K562 (cell line): ENCODE measurements at regions not wholly inside any gene's neighbourhood (a gene's known extent, or its start where the extent isn't known, plus 50 kb on each side); places are given as distances from the start of the nearest gene placed in this dataset.

Experiments
- ATF1 ChIP-seq, 2 experiments: fragments of 450-650 bp in 1 of 2; IDR thresholded peaks; 2 replicates each; pipeline ENCODE4 v1.6.1; 2016; ENCODE audit warnings: missing compliant biosample characterization in 1 of 2, missing genetic modification characterization in 1 of 2
- CEBPB ChIP-seq: fragments of 450-650 bp; IDR thresholded peaks from 2 replicates; pipeline ENCODE4 v1.6.1; 2016; ENCODE audit warnings: missing genetic modification characterization, missing compliant biosample characterization
- CTCF ChIP-seq, 3 experiments: IDR thresholded peaks in 2 of 3; conservative IDR thresholded peaks in 1 of 3; 2 replicates each; pipeline ENCODE4 v1.5.1; 2011 to 2012; ENCODE audit warnings: low read length in 3 of 3, mild to moderate bottlenecking in 3 of 3, control low read depth in 2 of 3, improper control_type of control experiment in 1 of 3, inconsistent platforms in 1 of 3, low read depth in 1 of 3, mixed read lengths in 1 of 3, moderate library complexity in 1 of 3; ENCODE audit not compliant: insufficient read depth in 2 of 3
- EGR1 ChIP-seq: fragments of 450-650 bp; conservative IDR thresholded peaks from 2 replicates; pipeline ENCODE4 v1.6.1; 2017; ENCODE audit warnings: mild to moderate bottlenecking
- EP300 ChIP-seq: IDR thresholded peaks from 2 replicates; pipeline ENCODE4 v1.6.1; 2012; ENCODE audit warnings: low read length, improper control_type of control experiment
- HBP1 ChIP-seq: fragments of 450-650 bp; formaldehyde crosslinking; IDR thresholded peaks from 2 replicates; pipeline ENCODE4 v1.4.0; 2022; ENCODE audit warnings: missing genetic modification characterization
- KDM1A ChIP-seq, 2 experiments: fragments of 450-650 bp; IDR thresholded peaks; 2 replicates each; pipeline ENCODE4 v1.6.1; 2016; ENCODE audit warnings: mild to moderate bottlenecking in 2 of 2
- NBN ChIP-seq: fragments of 450-650 bp; IDR thresholded peaks from 2 replicates; pipeline ENCODE4 v1.6.1; 2016; ENCODE audit warnings: low read depth, mild to moderate bottlenecking
- NFIC ChIP-seq: fragments of 450-650 bp; IDR thresholded peaks from 2 replicates; pipeline ENCODE4 v1.6.1; 2017; ENCODE audit warnings: mild to moderate bottlenecking, inconsistent platforms
- POLR2AphosphoS5 ChIP-seq: IDR thresholded peaks from 2 replicates; pipeline ENCODE4 v1.6.1; 2011; ENCODE audit warnings: mild to moderate bottlenecking, low read depth, low read length, moderate library complexity; ENCODE audit not compliant: control insufficient read depth, insufficient read depth
- RBFOX2 ChIP-seq: fragments of 200-400 bp; formaldehyde crosslinking; IDR thresholded peaks from 2 replicates; pipeline ENCODE4 v1.6.1; 2017; ENCODE audit warnings: low read depth, mild to moderate bottlenecking, low read length, moderate library complexity
- SIN3A ChIP-seq, 2 experiments: fragments of 150-350 bp in 1 of 2; IDR thresholded peaks; 2 replicates each; pipeline ENCODE4 v1.6.1; 2011 to 2016; ENCODE audit warnings: borderline replicate concordance in 2 of 2, low read depth in 2 of 2, low read length in 2 of 2, mild to moderate bottlenecking in 2 of 2, moderate library complexity in 2 of 2; ENCODE audit not compliant: control insufficient read depth in 1 of 2
- TARDBP ChIP-seq: fragments of 450-650 bp; IDR thresholded peaks from 2 replicates; pipeline ENCODE4 v1.6.1; 2016
- TRIM25 ChIP-seq: fragments of 450-650 bp; IDR thresholded peaks from 2 replicates; pipeline ENCODE4 v1.7.0; 2016; ENCODE audit warnings: borderline replicate concordance

GRCh38 chr7:98509836-98510235 lies 107.2 kb upstream of the NPTX2 start:
- no peak for TF ChIP-seq POLR2AphosphoS5
- TF ChIP-seq NBN: no peak
- TF ChIP-seq NFIC: no peak
- TF ChIP-seq CEBPB (tag): no peak
- TF ChIP-seq TRIM25: no peak
- no peak for TF ChIP-seq SIN3A (IDR thresholded peaks at IDR 0.05; ENCODE audit: borderline replicate concordance in 2 of 2, control insufficient read depth in 1 of 2, low read depth in 2 of 2, low read length in 2 of 2)
- no peak for TF ChIP-seq CTCF (IDR thresholded peaks at IDR 0.05 in 2 of 3, conservative IDR thresholded peaks at IDR 0.05 in 1 of 3; ENCODE audit: insufficient read depth in 2 of 3, low read depth in 1 of 3, low read length in 3 of 3)
- no peak for TF ChIP-seq RBFOX2
- TF ChIP-seq TARDBP: no peak
- no peak for TF ChIP-seq HBP1 (CRISPR knock-in tag)
- no peak for TF ChIP-seq KDM1A (IDR thresholded peaks at IDR 0.05)
- no peak for TF ChIP-seq EGR1
- no peak for TF ChIP-seq EP300
- TF ChIP-seq ATF1 (CRISPR knock-in tag; IDR thresholded peaks at IDR 0.05): no peak
- TF ChIP-seq ATF1 (tag; IDR thresholded peaks at IDR 0.05): no peak
